ENCODE measurements at regions not wholly inside any gene's neighbourhood (a gene's known extent, or its start where the extent isn't known, plus 50 kb on each side); places are given as distances from the start of the nearest gene placed in this dataset.

DNA sequence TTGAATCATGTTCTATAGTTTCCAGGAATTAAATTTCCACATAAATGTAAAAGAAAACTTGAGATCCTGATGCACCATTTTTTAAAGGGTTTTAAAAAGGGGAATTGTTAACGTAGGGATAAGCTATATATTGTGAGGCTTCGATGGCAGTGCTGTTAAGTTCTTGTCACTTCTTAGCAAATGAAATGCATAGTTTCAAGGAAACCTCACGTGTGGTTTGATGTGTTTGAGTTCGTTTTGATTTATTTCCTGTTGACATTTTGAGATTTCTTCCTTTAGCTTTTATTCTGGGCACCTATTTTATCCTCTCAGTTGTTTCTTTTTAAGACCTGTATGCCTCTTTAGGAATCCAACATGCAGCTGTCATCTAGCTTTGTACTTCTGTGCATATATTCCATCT, 301.0 kb downstream of the DOCK8 start:
- no peak for DNase-seq (ENCODE audit: low read depth in 2 of 2)

DNA sequence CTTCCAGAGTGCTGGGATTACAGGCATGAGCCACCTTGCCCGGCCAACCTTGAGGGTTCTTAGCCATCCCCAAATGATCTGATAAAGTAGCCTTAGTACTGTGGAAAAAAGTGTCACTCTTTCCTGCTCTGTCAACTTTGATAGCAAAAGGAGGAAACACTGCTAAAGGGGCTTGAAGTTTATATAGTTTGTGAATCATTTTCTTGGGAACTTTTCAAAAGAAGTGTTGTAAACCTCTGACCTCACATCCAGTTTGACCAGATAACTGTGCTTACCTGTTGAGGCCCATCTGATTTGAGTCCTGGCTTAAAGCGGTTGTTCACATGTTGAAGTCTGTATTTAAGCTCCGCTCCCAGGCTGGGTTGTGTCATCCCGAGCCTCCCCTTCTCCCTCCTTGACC, 303.3 kb downstream of the DOCK8 start:
- DNase-seq (ENCODE audit: low read depth in 2 of 2) = no peak

DNA sequence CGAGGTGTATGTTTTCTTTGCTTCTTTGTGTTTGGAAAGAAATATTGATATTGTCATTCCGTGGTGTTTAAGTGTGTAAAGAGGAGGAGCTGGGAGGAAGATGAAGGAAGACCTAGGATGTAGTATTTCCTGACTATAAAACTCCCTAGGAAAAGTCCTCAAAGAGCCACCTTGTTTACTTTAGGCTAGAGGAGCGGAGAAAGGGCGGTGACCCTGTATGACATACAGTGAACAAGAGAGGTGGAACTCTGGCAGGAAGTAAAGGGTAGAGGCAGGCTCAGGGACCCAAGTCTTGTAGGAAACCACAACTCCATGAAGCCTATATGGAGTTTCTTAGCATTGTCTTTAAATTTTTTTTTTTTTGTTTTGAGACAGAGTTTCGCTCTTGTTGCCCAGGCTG, 303.9 kb downstream of the DOCK8 start:
- DNase-seq (ENCODE audit: low read depth in 2 of 2) = no peak

DNA sequence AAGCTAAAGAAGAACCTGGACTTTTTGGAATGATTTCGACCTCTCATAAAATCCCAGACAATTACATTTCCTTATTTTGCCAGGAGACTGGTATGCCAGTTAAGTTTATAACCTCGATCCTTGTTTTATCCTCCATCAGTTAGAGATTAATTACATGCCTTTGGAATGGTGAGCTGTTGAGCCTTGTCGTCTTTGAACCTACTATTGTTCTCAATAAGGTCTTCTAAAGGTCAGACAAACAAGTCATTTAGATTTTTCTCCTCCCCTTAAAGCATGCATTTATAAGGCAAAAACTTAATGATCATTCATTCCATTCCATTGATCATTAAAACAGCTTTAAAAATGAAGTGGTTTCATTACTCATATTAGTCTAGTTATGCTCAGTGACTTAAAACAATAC, 304.9 kb downstream of the DOCK8 start:
- no peak for DNase-seq (ENCODE audit: low read depth in 2 of 2)

DNA sequence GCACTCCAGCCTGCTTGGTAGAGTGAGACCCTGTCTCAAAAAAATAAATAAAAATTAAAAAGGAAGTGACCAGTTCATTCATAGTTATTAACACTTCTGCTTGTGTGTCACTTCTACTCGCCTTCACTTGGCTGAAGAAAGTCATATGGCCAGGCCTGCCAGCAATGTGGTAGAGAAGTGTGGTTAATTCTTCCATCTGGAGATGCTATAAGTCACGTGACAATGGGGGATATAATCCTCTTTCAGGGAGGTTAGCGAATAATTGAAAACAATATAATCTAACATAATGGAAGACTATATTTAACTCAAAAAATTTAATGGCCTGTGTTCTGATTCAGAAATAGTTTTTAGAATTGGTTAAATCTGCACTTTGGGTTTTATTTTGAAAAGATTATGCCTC, 305.6 kb downstream of the DOCK8 start:
- DNase-seq (ENCODE audit: low read depth in 2 of 2) = no peak

DNA sequence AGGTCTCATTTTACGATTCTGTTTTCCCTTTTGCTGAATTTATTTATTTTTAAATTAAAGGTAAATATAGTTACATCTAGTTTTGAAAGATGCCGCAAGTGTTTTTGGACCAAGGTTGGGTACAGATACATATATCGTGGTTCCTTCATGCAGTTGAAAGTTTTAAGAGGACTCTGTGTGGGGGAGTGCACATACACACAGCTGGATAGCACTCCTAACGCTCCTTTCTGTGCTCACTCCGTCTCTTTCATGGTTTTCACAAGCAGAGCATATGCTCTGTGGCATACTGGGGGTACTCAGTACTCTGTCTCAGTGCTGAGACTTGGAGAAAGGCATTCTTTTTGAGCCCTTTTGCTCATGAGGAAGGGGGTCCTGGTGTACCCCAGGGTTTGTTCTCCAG, 307.5 kb downstream of the DOCK8 start:
- DNase-seq (ENCODE audit: low read depth in 2 of 2) = no peak

DNA sequence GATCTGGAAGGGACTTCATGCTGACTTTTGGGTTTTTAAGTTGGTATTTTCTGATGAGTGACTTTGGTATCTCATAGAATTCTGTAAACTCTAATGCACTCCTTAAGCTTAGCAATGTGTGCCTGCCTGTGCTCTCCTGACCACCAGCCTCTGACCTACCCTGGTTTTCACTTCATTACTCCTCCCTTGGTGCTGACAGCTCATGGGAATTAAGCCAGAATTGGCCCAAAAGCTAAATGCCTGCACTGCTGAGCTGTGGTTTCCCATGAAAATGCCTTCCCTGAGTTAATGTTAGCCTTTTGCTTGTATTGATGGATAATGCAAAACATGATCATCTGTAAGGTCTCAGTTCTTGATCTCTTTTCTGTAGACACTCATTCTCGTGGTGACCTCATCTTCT, 308.0 kb downstream of the DOCK8 start:
- DNase-seq (ENCODE audit: low read depth in 2 of 2) = no peak

DNA sequence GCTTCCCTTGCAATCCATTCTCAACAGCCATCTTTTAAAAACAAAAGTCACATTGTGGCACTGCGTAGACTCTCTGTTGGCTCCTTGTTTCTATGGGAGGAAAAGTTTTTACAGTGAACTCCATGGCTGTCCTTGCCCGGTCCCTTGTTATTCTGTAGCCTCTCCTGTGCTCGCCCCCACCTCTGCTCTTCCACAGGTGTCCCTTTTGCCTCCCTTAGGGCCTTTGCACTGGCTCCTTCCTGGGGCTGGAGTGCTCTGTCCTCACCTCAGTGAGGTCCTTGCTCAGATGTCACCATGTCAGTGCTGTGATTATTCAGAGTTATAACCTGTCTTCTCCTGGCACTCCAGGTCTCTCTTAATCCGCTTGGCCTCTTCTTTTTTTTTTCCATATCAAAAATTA, 308.8 kb downstream of the DOCK8 start:
- DNase-seq (ENCODE audit: low read depth in 2 of 2) = no peak

DNA sequence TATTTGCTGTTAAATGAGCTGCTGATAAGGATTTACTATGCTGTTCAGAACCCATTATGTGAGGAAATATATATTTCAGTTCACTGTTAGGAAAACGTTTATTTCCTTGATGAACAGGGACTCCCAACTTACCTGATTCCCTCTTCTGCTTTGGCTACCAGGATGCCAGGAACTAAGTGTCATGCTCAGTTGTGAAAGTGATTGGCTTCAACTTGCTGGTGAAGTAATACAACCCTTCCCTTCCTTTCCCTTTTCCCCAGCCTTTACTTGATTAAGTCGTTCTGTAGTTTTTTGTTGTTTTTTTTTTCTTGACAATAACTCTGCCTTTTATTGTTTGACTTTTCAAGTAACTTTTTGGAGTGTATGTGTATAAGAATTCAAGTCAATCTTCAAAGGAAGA, 309.3 kb downstream of the DOCK8 start:
- no peak for DNase-seq (ENCODE audit: low read depth in 2 of 2)

DNA sequence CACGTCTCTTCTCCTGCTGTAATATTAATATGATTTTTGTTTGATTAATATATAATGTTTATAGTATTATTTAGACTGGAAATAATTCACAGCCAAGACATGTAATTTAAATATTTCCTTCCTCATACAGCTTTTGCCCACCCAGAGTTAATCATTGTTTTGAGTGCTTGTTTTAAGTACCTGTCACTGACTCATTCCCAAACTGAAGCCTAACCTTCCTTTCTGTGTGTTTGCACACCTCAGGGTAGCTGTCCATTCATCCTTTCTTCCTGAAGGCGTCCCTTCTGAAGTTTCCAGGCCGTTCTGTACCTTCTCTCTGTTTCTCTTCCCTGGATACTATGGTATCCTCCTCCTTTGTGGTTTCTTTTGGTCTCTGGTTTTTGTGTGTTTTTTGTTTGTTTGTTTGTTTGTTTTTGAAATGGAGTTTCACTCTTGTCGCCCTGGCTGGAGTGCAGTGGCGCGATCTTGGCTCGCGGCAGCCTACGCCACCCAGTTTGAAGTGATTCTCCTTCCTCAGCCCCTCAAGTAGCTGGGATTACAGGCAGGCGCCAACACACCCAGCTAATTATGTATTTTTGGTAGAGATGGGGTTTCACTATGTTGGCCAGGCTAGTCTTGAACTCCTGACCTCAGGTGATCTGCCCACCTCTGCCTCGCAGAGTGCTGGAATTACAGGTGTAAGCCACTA, 312.4 kb downstream of the DOCK8 start:
- DNase-seq (ENCODE audit: low read depth in 2 of 2) = no peak

DNA sequence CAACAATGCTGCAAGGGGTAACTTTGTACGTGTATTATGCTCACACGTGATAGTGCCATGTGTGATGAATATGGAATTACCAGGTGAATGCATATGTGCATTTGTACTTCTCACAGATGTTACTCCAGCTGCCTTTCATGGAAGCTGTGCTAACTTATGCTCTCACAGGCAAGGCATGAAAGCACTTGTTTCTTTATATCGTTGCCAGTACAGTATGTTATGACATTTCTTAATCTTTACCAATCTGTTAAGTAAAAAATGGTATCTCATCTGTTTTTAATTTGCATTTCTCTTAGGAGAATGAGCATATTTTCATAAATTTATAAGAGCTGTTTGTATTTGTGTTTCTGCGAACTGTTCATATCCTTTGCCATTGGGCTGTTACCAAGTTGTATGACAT, 311.8 kb upstream of the DMRT1 start:
- DNase-seq (ENCODE audit: low read depth in 2 of 2) = no peak

DNA sequence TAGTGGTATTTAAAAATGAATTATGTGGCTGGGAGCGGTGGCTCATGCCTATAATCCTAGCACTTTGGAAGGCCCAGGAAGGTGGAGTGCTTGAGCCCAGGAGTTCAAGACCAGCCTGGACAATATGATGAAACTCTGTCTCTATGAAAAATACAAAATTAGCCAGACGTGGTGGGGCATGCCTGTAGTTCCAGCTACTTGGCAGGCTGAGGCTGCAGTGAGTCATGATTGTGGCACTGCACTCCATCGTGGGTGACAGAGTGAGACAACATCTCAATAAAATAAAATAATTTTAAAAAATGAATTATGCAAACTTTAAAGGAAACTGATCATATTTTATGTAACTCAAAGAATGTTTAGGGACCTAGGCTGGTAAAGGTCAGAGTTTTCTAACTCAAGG, 310.8 kb upstream of the DMRT1 start:
- DNase-seq (ENCODE audit: low read depth in 2 of 2) = no peak

DNA sequence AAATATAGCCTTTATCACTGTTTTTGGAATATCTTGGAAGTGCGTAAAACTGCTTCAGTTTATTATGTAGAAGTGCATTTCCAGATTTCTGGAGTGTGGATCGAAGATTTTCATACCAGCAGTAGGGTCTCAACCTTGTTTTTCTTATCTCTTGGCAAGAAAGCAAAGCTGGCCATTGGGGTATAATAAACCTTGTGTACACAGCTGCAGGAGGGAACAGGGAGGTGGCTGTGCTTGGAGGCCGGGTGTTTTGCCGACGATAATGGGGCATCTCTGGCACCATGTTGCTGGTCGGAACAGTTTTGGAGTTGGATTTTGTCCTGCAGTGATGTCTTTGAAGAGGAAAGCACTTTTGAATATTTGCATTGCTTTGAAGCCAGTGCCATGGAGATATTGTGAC, 308.8 kb upstream of the DMRT1 start:
- DNase-seq (ENCODE audit: low read depth in 2 of 2) = no peak

DNA sequence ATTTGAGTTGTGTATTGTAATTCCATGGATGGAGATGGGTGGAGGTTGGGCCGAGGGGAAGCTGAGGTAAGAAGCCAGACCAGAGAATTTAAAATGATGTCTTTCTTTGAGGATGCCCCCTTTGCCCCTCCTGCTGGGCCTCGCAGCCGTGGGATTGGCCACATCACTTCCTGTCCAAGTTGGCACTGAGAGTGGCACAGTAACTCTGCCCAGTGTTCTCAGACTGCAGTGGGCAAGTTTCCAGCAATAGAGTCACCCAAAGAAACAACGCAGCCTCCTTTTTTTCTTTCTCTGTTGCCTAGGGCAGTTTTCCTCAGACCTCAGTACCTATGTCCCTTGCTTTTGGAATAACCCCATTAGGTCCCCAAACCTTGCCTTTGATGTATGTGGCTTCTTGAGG, 306.6 kb upstream of the DMRT1 start:
- no peak for DNase-seq (ENCODE audit: low read depth in 2 of 2)

DNA sequence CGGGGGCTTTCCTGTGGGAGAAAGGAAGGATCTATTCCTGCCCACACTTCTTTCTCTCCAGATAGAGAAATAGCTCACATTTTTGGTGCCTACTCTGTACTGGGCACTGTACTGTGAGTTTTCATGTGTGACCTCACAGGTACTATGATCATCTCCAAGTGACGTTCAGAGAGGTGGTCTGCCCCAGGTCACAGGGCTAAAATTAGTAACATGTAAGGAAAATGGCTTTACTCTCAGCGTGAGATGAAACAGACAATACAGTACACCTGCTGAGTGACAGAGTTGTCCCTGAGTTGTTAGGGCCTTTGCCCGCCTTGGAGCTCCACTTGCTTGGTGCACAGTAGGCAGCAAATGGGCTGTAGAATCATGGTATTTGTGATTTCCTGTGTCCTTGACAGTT, 306.1 kb upstream of the DMRT1 start:
- no peak for DNase-seq (ENCODE audit: low read depth in 2 of 2)

DNA sequence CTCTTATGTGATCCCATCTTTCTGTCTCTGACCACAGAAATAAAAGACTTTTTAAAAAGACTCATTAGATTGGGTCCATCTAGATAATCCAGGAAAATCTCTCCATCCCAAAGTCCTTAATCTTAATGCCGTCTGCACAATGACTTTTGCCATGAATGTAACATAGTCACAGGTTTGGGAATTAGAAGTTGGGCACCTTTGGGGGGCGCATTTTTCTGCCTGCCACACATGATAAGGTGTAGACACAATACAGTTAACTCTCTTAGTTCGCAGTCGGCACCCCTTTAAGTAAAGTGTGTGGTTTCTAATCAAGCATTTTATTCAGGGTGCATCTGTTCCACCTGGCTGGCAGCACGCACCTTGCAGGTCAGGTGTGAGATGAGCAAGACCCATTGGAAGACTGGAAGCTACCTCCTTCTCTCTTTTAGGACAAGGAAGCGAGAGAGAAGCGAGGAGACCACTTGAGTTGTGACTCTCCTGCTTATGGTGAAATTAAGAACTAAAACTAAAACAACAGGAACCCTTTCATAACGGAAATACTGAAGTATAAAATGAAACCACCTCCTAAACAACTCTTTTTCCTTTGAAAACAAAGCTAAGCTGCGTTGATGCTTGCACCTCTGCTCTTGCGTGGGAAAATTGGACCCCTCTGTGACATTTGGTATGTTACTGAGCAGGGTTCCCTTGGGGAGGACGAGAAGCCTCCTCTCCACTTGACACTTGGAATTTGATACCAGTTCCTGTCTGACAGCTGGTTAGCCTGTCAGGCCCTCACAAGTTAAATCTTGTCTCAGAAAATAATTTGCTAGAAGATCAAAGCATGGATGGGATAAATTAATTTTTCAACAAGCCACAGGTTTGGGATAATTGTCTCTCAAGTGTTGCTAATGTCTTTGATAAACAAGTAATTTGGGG, 304.6 kb upstream of the DMRT1 start:
- DNase-seq (ENCODE audit: low read depth in 2 of 2) = no peak

DNA sequence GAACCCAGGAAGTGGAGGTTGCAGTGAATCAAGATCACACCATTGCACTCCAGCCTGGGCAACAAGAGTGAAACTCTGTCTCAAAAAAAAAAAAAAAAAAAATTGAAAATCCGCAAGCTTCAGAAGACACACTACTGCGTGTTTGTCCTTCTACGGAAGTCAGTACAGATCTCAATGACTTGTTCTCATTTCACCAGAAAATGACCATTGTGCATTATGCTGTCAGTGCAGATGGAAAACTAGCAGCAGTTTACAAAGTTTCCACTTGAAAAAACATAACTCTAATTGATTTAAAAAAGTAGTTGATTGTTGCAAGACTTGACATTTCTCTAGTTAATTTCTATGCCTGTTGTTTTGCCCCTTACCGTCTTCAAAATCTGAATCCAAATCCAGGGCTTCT, 298.0 kb upstream of the DMRT1 start:
- DNase-seq (ENCODE audit: low read depth in 2 of 2) = no peak

DNA sequence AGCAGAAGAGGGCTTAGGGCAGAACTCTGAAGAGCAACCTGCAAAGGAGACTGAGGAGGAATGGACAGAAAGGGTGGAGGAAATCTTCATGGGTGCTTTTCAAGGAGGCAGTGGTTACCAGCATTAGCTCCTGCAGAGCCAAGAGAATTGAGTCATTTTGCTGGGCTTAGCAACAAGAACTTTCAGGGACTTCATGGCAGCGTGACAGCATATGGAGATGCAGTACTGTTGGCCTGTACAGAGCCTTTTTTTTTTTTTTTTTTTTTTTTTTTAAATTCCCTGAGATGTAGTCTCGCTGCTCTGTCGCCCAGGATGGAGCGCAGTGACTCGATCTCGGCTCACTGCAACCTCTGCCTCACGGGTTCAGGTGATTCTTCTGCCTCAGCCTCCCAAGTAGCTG, 296.0 kb upstream of the DMRT1 start:
- DNase-seq (ENCODE audit: low read depth in 2 of 2) = no peak

DNA sequence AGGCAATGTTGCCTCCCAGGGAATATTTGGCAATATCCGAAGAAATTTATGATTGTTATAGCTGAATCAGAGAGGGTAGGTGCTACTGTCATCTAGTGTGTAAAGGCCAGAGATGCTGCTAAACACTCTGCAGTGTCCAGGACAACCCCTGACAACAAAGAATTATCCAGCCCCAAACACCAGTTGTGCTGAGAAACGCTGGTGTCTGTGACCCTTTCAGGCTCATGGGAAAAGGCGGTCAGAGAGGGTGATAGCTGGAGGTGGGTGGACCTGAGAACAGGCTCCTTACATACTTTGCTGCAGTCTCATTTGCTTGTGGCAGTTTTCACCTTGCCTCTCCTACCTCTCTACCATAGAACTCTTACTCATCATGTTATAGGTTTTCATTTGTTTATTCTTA, 295.3 kb upstream of the DMRT1 start:
- no peak for DNase-seq (ENCODE audit: low read depth in 2 of 2)

DNA sequence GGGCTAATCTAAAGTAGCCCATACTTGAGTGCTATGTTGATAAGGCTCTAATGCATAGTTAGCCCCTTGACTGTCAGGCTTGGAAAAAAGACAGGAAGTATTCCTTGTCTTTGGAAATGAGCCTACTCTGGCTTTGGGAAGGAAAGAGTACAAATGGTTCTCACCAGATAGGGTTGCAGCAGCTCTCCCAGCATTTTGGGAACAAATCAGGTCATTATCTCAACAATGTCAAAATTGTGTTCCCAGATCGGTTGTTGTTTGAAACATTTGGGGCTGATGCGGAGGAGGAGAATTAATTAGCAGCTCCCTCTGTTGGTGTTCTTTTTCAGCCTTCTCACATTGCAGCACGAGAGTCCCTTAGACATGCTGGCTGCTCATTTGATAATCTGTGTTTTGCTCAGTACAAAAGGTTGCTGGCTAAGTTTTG, 294.7 kb upstream of the DMRT1 start:
- no peak for DNase-seq (ENCODE audit: low read depth in 2 of 2)

DNA sequence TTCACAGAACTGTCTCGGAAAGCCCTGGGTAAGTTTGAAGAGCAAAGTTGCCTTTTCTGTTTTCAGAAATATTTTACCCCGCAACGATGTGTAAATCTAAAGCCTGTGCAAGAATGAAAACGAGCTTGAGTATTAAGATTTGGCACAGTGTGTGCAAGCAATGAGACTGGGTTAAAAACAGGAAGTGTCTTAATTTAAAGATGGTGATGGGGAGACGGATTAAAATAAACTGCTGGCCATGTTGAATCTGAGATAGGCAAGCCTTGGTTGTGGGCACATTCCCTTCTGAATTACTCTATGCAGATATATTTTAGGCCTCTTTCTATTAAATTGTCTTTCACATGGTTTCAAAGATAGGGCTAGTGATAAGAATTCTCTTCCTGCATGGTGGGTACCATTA, 294.2 kb upstream of the DMRT1 start:
- DNase-seq (ENCODE audit: low read depth in 2 of 2) = no peak

DNA sequence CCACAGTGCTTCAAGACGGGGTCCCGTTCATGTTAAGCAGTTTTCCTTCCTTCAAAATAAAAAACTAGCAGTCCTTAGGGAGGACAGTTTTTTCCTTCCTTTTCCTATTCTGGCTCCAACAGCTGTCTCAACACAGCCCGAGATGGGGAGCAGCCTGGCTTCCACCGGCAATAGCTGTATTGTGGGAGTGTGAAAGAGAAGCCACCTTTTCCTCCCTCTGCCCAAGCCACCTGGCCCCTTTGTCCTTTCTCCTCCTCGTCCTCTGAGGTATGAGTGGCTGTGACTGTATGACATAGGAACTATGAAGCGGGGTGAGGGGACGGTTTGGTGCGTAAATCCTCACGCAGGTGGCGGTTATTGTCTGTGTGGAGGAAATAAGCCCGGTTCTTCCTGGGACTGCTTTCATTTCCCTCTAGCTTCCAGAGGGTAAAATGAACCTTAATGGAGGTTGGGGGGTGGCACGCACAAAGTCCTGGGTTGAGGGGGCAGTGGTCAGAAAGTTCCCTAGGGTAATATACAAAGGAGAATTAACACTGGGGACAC, 292.0 kb upstream of the DMRT1 start:
- no peak for DNase-seq (ENCODE audit: low read depth in 2 of 2)

DNA sequence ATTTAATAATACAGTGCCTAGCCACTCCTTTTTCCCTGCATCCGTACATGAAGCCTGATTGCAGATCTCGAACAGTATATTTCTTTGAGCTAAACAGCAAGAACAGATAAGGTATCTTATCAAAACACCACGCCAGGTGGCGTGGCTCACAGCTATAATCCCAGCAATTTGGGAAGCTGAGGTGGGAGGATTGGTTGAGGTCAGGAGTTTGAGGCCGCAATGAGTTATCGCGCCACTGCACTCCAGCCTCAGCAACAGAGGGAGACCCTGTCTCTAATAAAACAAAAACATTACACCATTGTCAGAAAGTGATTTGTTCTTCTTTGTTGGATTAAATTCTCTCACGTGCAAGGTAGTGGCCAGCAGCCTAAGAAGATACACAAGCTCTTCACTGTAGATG, 291.2 kb upstream of the DMRT1 start:
- DNase-seq (ENCODE audit: low read depth in 2 of 2) = no peak

Measured in stimulated activated CD8-positive, alpha-beta memory T cell treated with anti-CD3 and anti-CD28 coated beads, Interleukin-15, amount 100 ng/mL, for 48 hours (primary cell).